ENCODE measurements at regions not wholly inside any gene's neighbourhood (a gene's known extent, or its start where the extent isn't known, plus 50 kb on each side); places are given as distances from the start of the nearest gene placed in this dataset.
"Not testable (repeated sequence)": the region's sequence is repeated elsewhere in the genome, so short reads cannot be mapped to it uniquely, and the experiment has no call there.

- no peak for DNase-seq
These were observed 110.7 kb upstream of the GZMB start for GRCh38 chr14:24744641-24745040.

DNA sequence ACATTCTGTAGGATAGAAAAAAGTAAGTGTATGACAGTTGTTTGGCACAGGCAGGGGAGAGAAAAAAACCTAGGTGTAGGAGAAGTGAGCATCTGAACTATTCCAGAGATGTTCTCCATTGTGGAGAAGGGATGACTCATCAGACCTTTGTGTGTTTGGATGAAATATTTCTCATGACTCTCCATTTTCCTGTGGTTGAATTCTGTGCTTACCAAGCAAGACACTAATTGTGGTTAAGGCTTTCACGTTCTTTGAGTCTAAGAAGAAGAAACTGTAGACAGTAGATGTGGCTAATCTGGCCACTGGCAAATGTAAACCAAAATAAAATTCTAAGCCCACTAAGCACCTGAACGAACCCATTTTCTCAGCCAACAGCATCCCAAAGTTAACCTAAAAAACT, 107.9 kb upstream of the GZMB start:
- no peak for DNase-seq

GRCh38 chr14:24735984-24736630, 102.1 kb upstream of the GZMB start:
- DNase-seq, result no peak

DNA sequence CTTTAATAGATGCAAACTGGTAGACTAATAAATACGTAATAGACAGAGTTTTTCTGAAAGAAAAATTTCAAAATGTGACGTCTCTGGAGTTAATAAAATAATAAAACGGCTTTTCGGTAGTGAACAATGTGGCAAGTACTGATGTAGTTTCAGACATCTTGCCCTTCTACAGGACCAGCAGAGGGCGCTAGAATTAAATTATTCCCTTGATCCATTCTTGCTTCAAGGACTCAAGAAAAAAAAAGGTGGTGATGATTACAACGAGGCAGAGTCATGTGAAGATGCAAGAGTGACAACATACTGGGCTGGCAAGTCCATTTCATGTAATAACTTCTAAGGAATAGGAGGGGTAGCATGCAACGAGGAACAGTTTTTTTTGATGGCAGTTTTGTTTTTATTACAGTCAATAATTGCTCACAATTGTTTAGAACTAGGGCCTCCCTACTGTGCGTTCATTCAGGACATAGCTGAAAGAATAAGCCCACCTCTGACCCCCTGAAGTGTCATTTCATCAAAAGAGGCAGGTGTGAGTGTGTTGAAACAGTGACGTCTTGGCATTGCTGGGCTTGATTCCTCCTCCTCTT, 101.0 kb upstream of the GZMB start:
- peak in 1 of 5 experiments; percentile 44 for DNase-seq

DNA sequence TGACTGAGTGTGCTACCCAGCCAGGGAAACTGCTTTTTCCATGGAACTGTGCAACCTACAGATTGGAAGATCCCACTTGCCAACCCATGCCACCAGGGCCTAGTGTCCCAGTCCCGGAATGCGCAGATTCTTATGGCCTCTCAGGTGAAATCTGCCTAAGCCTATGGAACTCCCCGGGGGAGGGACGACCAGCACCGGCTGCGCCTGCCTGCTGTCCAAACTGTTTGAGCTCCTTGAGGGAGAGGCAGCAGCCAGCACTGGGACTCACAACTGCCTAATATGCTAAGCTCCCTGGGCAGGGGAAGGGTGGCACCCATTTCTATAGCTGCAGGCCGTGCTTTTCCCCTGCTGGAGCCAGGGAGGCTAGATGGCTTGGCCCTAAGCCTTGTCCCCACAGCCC, 92.5 kb upstream of the GZMB start:
- DNase-seq, result no peak

GRCh38 chr14:24725311-24725710, 91.3 kb upstream of the GZMB start:
- DNase-seq, result no peak

- no peak for DNase-seq
These were observed 87.8 kb upstream of the GZMB start for GRCh38 chr14:24721775-24722174.

- DNase-seq, result no peak
These were observed 81.2 kb upstream of the GZMB start for GRCh38 chr14:24715239-24715638.

DNA sequence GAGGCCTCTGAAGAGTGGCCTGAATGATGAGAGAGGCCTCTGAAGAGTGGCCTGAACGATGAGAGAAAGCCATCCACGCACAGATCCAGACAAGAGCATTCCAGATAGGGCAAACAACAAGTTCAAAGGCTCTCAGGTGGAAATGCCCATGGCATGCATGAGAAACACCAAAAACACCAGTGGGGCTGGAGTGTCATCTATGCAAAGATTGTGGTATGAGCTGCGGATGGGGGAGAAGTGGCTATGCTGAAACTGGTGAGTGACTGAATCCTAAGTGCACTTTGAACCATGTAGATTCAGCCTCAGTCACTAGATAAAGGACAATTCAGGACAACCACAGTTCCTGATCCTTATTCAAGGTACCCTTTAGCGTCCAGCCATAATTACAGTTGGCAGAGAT, 79.4 kb upstream of the GZMB start:
- no peak for DNase-seq

GRCh38 chr14:24712909-24713308, 78.9 kb upstream of the GZMB start:
- no peak for DNase-seq

- DNase-seq, result no peak
These were observed 78.4 kb upstream of the GZMB start for GRCh38 chr14:24712374-24712773.

GRCh38 chr14:24710403-24711112, 76.6 kb upstream of the GZMB start:
- DNase-seq, result peak in 4 of 5 experiments; percentile 12 to 67 (median 24)

GRCh38 chr14:24708684-24709083, 74.7 kb upstream of the GZMB start:
- DNase-seq, result no peak

DNA sequence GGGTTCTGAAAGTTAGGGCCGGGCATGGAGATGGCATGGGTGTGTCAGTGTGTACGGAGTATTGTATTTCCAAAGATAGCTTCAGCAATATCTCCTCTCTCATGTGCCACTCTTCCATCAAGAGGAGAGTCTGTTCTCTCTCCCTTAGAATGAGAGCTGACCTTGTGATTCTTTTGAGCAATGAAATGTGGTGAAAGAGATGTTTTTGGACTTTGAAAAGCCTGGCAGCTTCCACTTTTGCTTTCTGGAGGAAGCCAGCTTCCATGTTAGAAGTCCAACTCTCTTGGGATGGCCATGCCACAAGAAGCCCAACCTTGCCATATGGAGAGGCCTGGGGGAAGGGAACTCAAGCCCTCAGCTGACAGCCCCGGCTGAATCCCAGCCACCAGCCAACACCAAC, 72.4 kb upstream of the GZMB start:
- no peak for DNase-seq

DNA sequence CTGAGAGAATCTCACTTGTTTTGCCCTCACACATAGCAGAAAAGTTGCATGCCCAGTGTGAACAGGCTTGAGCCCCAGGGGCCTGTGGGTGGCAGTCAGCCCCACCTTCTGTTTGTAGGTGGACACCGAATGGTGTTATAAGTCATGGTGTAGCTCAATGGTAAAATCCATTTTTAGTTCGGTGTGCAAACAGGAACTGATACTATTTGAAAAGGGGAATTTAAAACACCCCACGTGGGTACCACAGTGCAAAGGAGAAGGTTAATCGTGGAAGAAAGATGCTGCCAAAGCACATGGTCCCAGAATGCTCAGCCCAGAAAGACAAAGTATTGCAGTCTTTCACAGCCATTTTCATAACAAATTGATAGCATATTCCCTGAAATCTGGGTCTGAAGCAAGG, 71.8 kb upstream of the GZMB start:
- no peak for DNase-seq

- peak in 1 of 5 experiments; percentile 19 for DNase-seq
These were observed 67.1 kb upstream of the GZMB start for GRCh38 chr14:24701062-24701461.

DNA sequence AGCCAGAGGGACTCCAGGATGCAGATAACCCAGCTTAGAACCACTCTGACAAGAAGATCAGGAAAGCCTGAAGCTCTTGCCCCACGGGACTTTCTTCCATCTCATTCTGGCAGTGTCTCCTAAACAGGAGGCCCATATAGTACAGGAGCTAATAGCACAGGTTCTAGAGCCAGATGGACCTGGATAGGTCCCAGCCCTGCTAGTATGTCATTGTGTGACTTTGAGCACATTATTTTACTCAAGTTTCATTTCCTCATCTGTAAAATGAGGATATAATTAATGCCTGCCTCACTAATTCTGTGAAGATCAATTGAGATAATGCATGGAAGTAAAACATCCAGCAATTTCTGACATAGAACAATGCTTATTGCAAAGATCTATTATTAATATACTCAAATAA, 66.5 kb upstream of the GZMB start:
- no peak for DNase-seq

DNA sequence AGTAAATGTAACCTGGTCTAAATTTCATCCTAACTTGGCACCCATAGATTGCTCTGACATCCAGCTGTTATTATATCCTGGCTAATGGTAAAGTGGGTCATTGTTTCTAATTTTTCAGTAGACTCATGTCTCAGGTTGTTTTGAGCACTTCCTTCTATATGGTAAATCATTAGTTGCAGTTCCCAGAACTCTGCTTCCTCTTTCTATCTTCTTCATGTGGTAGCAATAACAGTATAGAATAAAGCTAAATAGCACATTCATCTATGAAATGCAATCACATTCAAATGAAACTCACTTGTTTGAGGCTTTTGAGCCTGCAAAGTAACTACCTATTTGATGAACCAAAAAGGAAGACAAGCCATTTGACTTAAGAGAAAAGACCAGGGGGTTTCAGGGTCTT, 65.1 kb upstream of the GZMB start:
- no peak for DNase-seq

DNA sequence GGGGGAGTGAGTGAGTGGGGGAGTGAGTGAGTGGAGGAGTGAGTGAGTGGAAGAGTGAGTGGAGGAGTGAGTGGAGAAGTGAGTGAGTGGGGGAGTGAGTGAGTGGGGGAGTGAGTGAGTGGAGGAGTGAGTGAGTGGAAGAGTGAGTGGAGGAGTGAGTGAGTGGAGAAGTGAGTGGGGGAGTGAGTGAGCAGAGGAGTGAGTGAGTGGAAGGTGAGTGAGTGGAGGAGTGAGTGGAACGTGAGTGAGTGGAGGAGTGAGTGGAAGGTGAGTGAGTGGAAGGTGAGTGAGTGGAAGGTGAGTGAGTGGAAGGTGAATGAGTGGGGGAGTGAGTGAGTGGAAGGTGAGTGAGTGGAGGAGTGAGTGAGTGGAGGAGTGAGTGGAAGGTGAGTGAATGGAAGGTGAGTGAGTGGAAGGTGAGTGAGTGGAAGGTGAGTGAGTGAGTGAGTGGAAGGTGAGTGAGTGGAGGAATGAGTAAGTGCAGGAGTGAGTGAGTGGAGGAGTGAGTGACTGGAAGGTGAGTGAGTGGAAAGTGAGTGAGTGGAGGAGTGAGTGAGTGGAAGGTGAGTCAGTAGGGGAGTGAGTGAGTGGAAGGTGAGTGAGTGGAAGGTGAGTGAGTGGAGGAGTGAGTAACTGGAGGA, 62.4 kb upstream of the GZMB start:
- DNase-seq, result not testable (repeated sequence)

DNA sequence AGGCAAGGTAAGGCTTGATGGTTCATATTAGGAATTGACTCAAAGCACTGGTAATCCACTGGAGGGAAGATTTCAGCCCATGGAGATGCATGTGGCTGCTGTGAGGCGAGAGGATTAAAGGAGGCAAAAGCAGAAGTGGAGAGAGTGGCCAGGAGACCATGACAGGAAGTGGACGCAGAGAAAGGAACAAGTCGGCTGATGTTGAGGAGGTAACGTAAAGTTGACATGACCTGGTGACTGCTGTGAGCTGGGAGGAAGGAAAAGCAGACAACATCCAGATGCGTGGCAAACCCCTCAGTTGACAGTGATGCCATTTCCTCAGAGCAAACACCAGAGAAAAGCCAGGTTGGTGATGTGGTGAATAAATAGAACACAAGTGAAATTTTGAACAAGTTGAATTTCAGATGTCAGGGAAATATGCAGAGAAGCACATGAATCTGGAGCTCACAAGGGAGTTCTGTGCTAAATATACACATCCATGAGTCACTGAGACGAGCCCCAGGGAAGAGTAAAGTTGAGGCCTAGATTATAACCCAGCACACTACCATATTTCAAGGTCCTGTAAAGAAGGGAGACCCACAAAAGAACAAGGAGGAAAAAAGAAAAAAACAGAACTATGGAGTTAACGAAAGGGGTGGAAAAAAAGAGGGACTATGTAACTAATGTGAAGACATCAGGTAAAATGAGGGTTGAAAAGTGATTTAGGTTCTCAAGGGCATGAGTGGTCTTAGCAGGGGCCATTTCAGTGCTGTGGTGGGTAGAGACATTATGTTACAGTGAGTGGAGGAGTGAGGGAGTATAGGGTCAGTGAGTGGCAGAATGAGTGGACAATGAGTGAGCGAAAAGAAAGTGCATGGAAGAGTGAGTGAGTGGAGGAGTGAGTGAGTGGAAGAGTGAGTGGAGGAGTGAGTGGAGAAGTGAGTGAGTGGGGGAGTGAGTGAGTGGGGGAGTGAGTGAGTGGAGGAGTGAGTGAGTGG, 61.6 kb upstream of the GZMB start:
- peak in 1 of 5 experiments; percentile 40 for DNase-seq

- peak in 1 of 5 experiments; percentile 57 for DNase-seq
These were observed 60.7 kb upstream of the GZMB start for GRCh38 chr14:24694680-24695079.

GRCh38 chr14:24693983-24694382, 60.0 kb upstream of the GZMB start:
- no peak for DNase-seq

- DNase-seq, result peak in 1 of 5 experiments; percentile 24
These were observed 59.4 kb upstream of the GZMB start for GRCh38 chr14:24693353-24693737.
